ENCODE measurements at regions not wholly inside any gene's neighbourhood (a gene's known extent, or its start where the extent isn't known, plus 50 kb on each side); places are given as distances from the start of the nearest gene placed in this dataset.

GRCh38 chr21:24658926-24659325 is 948.4 kb downstream of the MRPL39 start:
- no peak for DNase-seq
- Histone ChIP-seq H3K36me3 (no peaks in the 10 kb centered on the region), H3K27ac (no peak overlapping the region), H3K9me3 (ENCODE audit: severe bottlenecking) (no peaks in the 10 kb centered on the region), H3K4me3 (ENCODE audit: low read depth, low read length) (no peak overlapping the region), H3K27me3 (ENCODE audit: insufficient read depth, low read depth, severe bottlenecking) (no peaks in the 10 kb centered on the region)
- no peak for TF ChIP-seq CTCF (IDR thresholded peaks at IDR 0.05; ENCODE audit: low read depth, low read length)

GRCh38 chr21:24658026-24658425 is 949.3 kb downstream of the MRPL39 start:
- H3K4me3 ChIP-seq (ENCODE audit: low read depth, low read length), result no peak overlapping the region
- H3K36me3 ChIP-seq, result no peaks in the 10 kb centered on the region
- DNase-seq, result no peak
- TF ChIP-seq CTCF (IDR thresholded peaks at IDR 0.05; ENCODE audit: low read depth, low read length), result no peak
- H3K27ac ChIP-seq, result no peak overlapping the region
- no peaks in the 10 kb centered on the region for H3K9me3 ChIP-seq (ENCODE audit: severe bottlenecking)
- no peaks in the 10 kb centered on the region for H3K27me3 ChIP-seq (ENCODE audit: insufficient read depth, low read depth, severe bottlenecking)

- H3K36me3 ChIP-seq, result no peaks in the 10 kb centered on the region
- no peak overlapping the region for H3K27ac ChIP-seq
- no peak for DNase-seq
- no peak overlapping the region for H3K4me3 ChIP-seq (ENCODE audit: low read depth, low read length)
- no peaks in the 10 kb centered on the region for H3K27me3 ChIP-seq (ENCODE audit: insufficient read depth, low read depth, severe bottlenecking)
- TF ChIP-seq CTCF (IDR thresholded peaks at IDR 0.05; ENCODE audit: low read depth, low read length), result no peak
- no peaks in the 10 kb centered on the region for H3K9me3 ChIP-seq (ENCODE audit: severe bottlenecking)
Measured at GRCh38 chr21:24649691-24650090, 957.6 kb downstream of the MRPL39 start.

GRCh38 chr21:24636696-24637095 is 970.6 kb downstream of the MRPL39 start:
- DNase-seq, result no peak
- Histone ChIP-seq H3K27ac (no peak overlapping the region), H3K9me3 (ENCODE audit: severe bottlenecking) (no peaks in the 10 kb centered on the region), H3K27me3 (ENCODE audit: insufficient read depth, low read depth, severe bottlenecking) (no peaks in the 10 kb centered on the region), H3K36me3 (no peaks in the 10 kb centered on the region), H3K4me3 (ENCODE audit: low read depth, low read length) (no peak overlapping the region)
- TF ChIP-seq CTCF (IDR thresholded peaks at IDR 0.05; ENCODE audit: low read depth, low read length), result no peak

- Histone ChIP-seq H3K27me3 (ENCODE audit: insufficient read depth, low read depth, severe bottlenecking) (no peaks in the 10 kb centered on the region), H3K36me3 (no peaks in the 10 kb centered on the region), H3K4me3 (ENCODE audit: low read depth, low read length) (no peak overlapping the region), H3K9me3 (ENCODE audit: severe bottlenecking) (no peaks in the 10 kb centered on the region), H3K27ac (no peak overlapping the region)
- no peak for TF ChIP-seq CTCF (IDR thresholded peaks at IDR 0.05; ENCODE audit: low read depth, low read length)
- no peak for DNase-seq
Measured at GRCh38 chr21:24634749-24635148, 972.5 kb downstream of the MRPL39 start.

GRCh38 chr21:24628536-24628935 is 978.7 kb downstream of the MRPL39 start:
- H3K4me3 ChIP-seq (ENCODE audit: low read depth, low read length), result no peak overlapping the region
- DNase-seq, result no peak
- H3K27me3 ChIP-seq (ENCODE audit: insufficient read depth, low read depth, severe bottlenecking), result no peaks in the 10 kb centered on the region
- no peak for TF ChIP-seq CTCF (IDR thresholded peaks at IDR 0.05; ENCODE audit: low read depth, low read length)
- no peaks in the 10 kb centered on the region for H3K36me3 ChIP-seq
- H3K9me3 ChIP-seq (ENCODE audit: severe bottlenecking), result no peaks in the 10 kb centered on the region
- no peak overlapping the region for H3K27ac ChIP-seq

All from WERI-Rb-1 (cell line).